HCT116 (cell line): ENCODE measurements at regions not wholly inside any gene's neighbourhood (a gene's known extent, or its start where the extent isn't known, plus 50 kb on each side); places are given as distances from the start of the nearest gene placed in this dataset.

Experiments
- ATAC-seq: fragments of 200-7000 bp; cut with Tn5 transposase; 2 replicates; pipeline ENCODE4 v1.9.1; 2020; ENCODE audit warnings: mild to moderate bottlenecking, moderate library complexity
- BruUV-seq: library from RNA; stranded (reverse); fragments of 400-500 nt; replicated peaks from 2 replicates; lab custom pipeline; 2021; lab: Mats Ljungman, UMichigan
- CTCF ChIA-PET: fragments of 300-600 bp; sonication (Branson Sonifier 250); formaldehyde crosslinking; loops from one replicate; lab custom pipeline; 2021; ENCODE audit warnings: antibody characterized with exemption; lab: Charles Lee
- POLR2A ChIA-PET: fragments of 300-600, 350-600 bp; sonication (Branson Sonifier 250); formaldehyde crosslinking; loops from one replicate; lab custom pipeline; 2021; ENCODE audit warnings: antibody characterized with exemption; lab: Charles Lee
- RAD21 ChIA-PET, 2 experiments: fragments of 300-600 bp; sonication (Branson Sonifier 250); formaldehyde crosslinking; loops; one replicate each; lab custom pipeline; 2023; ENCODE audit warnings: low total read pairs in 2 of 2; ENCODE audit not compliant: uncharacterized antibody in 2 of 2, unreplicated experiment in 2 of 2, low non-redundant PET in 1 of 2; lab: Charles Lee
- DNase-seq: peaks from one replicate; pipeline ENCODE4 v3.0.0-alpha.2; 2010; ENCODE audit warnings: low read depth, low spot score
- H2AFZ ChIP-seq: fragments of 200-600 bp; shearing (Covaris generic), sonication (generic); 2 replicates; pipeline ENCODE4 v1.6.1; 2017; ENCODE audit warnings: low read depth, mixed run types, mixed read lengths, antibody characterized with exemption, low read length; ENCODE audit not compliant: poor library complexity, severe bottlenecking
- H3K27ac ChIP-seq: 2 replicates; pipeline ENCODE4 v1.5.1; 2012; ENCODE audit warnings: low read depth, low read length
- H3K27me3 ChIP-seq: fragments of 200-600 bp; sonication (generic); 2 replicates; pipeline ENCODE4 v1.6.1; 2016; ENCODE audit warnings: mixed run types, low read length, mixed read lengths; ENCODE audit not compliant: insufficient read depth
- H3K36me3 ChIP-seq, 2 experiments: fragments of 200-500 bp in 1 of 2; fragments of 200-600 bp in 1 of 2; sonication (Bioruptor generic) in 1 of 2; sonication (generic) in 1 of 2; 2 replicates each; pipeline versions ENCODE4 v1.5.1 to v1.6.1; 2014 to 2016; ENCODE audit warnings: low read length in 2 of 2, inconsistent platforms in 1 of 2, mixed read lengths in 1 of 2, mixed run types in 1 of 2; ENCODE audit not compliant: insufficient read depth in 2 of 2, control insufficient read depth in 1 of 2
- H3K4me1 ChIP-seq, 2 experiments: fragments of 200-600 bp in 1 of 2; sonication (generic) in 1 of 2; 2 replicates each; pipeline versions ENCODE4 v1.5.1 to v1.6.1; 2012 to 2017; ENCODE audit warnings: low read length in 2 of 2, inconsistent platforms in 1 of 2, mild to moderate bottlenecking in 1 of 2, mixed read lengths in 1 of 2, mixed run types in 1 of 2, moderate library complexity in 1 of 2; ENCODE audit not compliant: insufficient read depth in 2 of 2, control insufficient read depth in 1 of 2
- H3K4me2 ChIP-seq: fragments of 200-600 bp; sonication (generic); 2 replicates; pipeline ENCODE4 v1.6.1; 2017; ENCODE audit warnings: mixed run types, low read length, mixed read lengths
- H3K4me3 ChIP-seq, 2 experiments: fragments of 200-600 bp in 1 of 2; sonication (generic) in 1 of 2; replicated peaks in 1 of 2; 2 replicates each; pipeline ENCODE4 v1.5.1; 2011 to 2016; ENCODE audit warnings: low read length in 2 of 2, control low read depth in 1 of 2, low read depth in 1 of 2, mild to moderate bottlenecking in 1 of 2, mixed read lengths in 1 of 2, mixed run types in 1 of 2
- H3K79me2 ChIP-seq: fragments of 200-600 bp; sonication (generic); 2 replicates; pipeline ENCODE4 v1.6.1; 2017; ENCODE audit warnings: mild to moderate bottlenecking, mixed run types, low read length, moderate library complexity, mixed read lengths; ENCODE audit not compliant: insufficient read depth
- H3K9ac ChIP-seq: fragments of 200-600 bp; sonication (generic); 2 replicates; pipeline ENCODE4 v1.6.1; 2016; ENCODE audit warnings: low read length, mixed read lengths
- H3K9me2 ChIP-seq: fragments of 200-600 bp; sonication (generic), shearing (Covaris generic); 2 replicates; pipeline ENCODE4 v1.6.1; 2017; ENCODE audit warnings: mixed run types, mild to moderate bottlenecking, moderate library complexity; ENCODE audit not compliant: insufficient read depth
- H3K9me3 ChIP-seq, 2 experiments: fragments of 200-500 bp in 1 of 2; fragments of 200-600 bp in 1 of 2; sonication (Bioruptor generic) in 1 of 2; sonication (generic) in 1 of 2; 2 replicates each; pipeline ENCODE4 v1.6.1; 2014 to 2017; ENCODE audit warnings: low read length in 2 of 2, mixed read lengths in 2 of 2, inconsistent platforms in 1 of 2, low read depth in 1 of 2, mild to moderate bottlenecking in 1 of 2, mixed run types in 1 of 2, moderate library complexity in 1 of 2; ENCODE audit not compliant: control insufficient read depth in 1 of 2, insufficient read depth in 1 of 2
- H4K20me1 ChIP-seq: fragments of 200-600 bp; sonication (generic), shearing (Covaris generic); 2 replicates; pipeline ENCODE4 v1.6.1; 2017; ENCODE audit warnings: mixed run types, mild to moderate bottlenecking, moderate library complexity; ENCODE audit not compliant: insufficient read depth
- CBX3 ChIP-seq: IDR thresholded peaks from 2 replicates; pipeline ENCODE4 v1.6.1; 2012; ENCODE audit warnings: low read depth
- CEBPB ChIP-seq: IDR thresholded peaks from 2 replicates; pipeline ENCODE4 v1.6.1; 2012; ENCODE audit warnings: low read depth
- EGR1 ChIP-seq: IDR thresholded peaks from 2 replicates; pipeline ENCODE4 v1.6.1; 2012; ENCODE audit warnings: low read depth
- ELF1 ChIP-seq: IDR thresholded peaks from 2 replicates; pipeline ENCODE4 v1.6.1; 2012; ENCODE audit warnings: low read depth, borderline replicate concordance
- EZH2phosphoT487 ChIP-seq: fragments of 200-600 bp; IDR thresholded peaks from 2 replicates; pipeline ENCODE4 v1.6.1; 2018; ENCODE audit warnings: antibody characterized with exemption, borderline replicate concordance
- JUND ChIP-seq: IDR thresholded peaks from 2 replicates; pipeline ENCODE4 v1.6.1; 2012
- RAD21 ChIP-seq: IDR thresholded peaks from 2 replicates; pipeline ENCODE4 v1.6.1; 2012; ENCODE audit warnings: low read depth, mild to moderate bottlenecking
- SP1 ChIP-seq: IDR thresholded peaks from 2 replicates; pipeline ENCODE4 v1.6.1; 2012; ENCODE audit warnings: low read depth
- ZFX ChIP-seq: fragments of 450-650 bp; IDR thresholded peaks from 2 replicates; pipeline ENCODE4 v1.6.1; 2017
- ZNF274 ChIP-seq: fragments of 200-500 bp; sonication (Bioruptor generic); IDR thresholded peaks from 2 replicates; pipeline ENCODE4 v1.6.1; 2014; ENCODE audit warnings: mild to moderate bottlenecking, low read depth, low read length, inconsistent platforms
- intact Hi-C: fragments of 100-400 bp; cut with micrococcal nuclease; formaldehyde crosslinking; loops from 2 replicates; pipeline ENCODE4 v1.10.0; 2022
- TF ChIP-seq, protein P1 (sequence below): IDR thresholded peaks from 2 replicates; pipeline ENCODE4 v1.6.1; 2012; ENCODE audit warnings: low read depth
- TF ChIP-seq, protein P2 (sequence below): IDR thresholded peaks from 2 replicates; pipeline ENCODE4 v1.6.1; 2012
- TF ChIP-seq, protein P3 (sequence below), 3 experiments: fragments of 200-600 bp in 1 of 3; sonication (generic) in 1 of 3; IDR thresholded peaks in 2 of 3; conservative IDR thresholded peaks in 1 of 3; 2 replicates each; pipeline ENCODE4 v1.5.1; 2012 to 2017; ENCODE audit warnings: low read depth in 2 of 3, low read length in 2 of 3, antibody characterized with exemption in 1 of 3, borderline replicate concordance in 1 of 3, control low read depth in 1 of 3, mild to moderate bottlenecking in 1 of 3, mixed read lengths in 1 of 3, mixed run types in 1 of 3, moderate library complexity in 1 of 3; ENCODE audit not compliant: insufficient read depth in 1 of 3

DNA sequence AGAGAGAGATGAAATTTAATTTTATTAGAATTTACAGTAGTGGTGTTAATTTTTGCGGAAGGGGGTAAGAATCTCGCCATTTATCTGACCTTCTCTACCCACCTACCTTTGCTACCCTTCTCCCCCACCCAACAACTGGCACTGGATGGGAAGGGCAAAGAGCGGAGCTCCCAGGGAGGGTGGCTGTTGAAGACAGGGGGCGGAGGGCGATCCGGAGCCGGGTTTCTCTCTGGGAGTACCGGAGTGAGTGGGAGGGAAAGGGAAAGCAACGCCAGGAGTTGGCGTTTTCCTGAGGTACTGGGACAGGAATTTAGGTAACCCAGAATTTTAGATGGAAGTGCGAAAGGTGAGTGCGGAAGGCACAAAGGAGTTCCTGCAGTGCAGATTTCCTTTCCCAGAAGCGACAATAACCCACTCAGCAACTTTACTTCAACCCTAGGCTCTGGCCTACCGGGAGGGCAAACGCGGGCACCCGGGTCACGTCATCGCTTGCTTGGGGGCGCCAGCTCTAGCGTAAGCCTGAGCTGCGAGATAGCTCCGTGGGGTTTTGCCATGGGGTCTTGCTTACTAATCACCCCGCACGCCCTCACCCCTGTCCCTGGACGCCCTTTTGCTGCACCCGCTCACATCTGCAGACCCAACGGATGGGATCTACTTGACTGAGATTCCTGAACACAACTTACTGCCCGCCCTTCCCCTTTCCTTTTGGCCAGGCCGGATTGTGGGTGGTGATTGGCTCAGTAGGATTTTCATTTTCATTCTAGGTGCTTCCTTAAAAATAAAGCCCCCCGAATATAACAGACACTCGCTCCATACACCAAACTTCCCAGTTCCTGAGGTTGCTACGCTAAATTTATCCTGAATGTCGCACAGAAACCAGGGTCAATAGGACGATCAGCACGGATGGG lies 413.0 kb upstream of the ESRRG start:
- ATAC-seq (no peak), DNase-seq (no peak)
- no TSS peak for BruUV-seq
- H3K4me2 ChIP-seq = no peak overlapping the region
- intact Hi-C loops = no loop called here
- H3K9me3 ChIP-seq = no peaks in the 10 kb centered on the region
- H3K9me2 ChIP-seq = no peaks in the 10 kb centered on the region
- H3K9ac ChIP-seq = no peak overlapping the region
- no peak overlapping the region for H3K27ac ChIP-seq
- no peaks in the 10 kb centered on the region for H3K36me3 ChIP-seq
- no peak overlapping the region for H2AFZ ChIP-seq
- no peak overlapping the region for H3K4me3 ChIP-seq
- no peak for TF ChIP-seq CEBPB
- TF ChIP-seq, protein P1, sequence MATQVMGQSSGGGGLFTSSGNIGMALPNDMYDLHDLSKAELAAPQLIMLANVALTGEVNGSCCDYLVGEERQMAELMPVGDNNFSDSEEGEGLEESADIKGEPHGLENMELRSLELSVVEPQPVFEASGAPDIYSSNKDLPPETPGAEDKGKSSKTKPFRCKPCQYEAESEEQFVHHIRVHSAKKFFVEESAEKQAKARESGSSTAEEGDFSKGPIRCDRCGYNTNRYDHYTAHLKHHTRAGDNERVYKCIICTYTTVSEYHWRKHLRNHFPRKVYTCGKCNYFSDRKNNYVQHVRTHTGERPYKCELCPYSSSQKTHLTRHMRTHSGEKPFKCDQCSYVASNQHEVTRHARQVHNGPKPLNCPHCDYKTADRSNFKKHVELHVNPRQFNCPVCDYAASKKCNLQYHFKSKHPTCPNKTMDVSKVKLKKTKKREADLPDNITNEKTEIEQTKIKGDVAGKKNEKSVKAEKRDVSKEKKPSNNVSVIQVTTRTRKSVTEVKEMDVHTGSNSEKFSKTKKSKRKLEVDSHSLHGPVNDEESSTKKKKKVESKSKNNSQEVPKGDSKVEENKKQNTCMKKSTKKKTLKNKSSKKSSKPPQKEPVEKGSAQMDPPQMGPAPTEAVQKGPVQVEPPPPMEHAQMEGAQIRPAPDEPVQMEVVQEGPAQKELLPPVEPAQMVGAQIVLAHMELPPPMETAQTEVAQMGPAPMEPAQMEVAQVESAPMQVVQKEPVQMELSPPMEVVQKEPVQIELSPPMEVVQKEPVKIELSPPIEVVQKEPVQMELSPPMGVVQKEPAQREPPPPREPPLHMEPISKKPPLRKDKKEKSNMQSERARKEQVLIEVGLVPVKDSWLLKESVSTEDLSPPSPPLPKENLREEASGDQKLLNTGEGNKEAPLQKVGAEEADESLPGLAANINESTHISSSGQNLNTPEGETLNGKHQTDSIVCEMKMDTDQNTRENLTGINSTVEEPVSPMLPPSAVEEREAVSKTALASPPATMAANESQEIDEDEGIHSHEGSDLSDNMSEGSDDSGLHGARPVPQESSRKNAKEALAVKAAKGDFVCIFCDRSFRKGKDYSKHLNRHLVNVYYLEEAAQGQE = no peak
- TF ChIP-seq EGR1 = no peak
- no peak for TF ChIP-seq RAD21
- TF ChIP-seq, protein P2, sequence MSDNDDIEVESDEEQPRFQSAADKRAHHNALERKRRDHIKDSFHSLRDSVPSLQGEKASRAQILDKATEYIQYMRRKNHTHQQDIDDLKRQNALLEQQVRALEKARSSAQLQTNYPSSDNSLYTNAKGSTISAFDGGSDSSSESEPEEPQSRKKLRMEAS = no peak
- TF ChIP-seq JUND = no peak
- no peak for TF ChIP-seq ZNF274
- TF ChIP-seq EZH2phosphoT487 = no peak
- no peak for TF ChIP-seq CBX3
- TF ChIP-seq, protein P3, sequence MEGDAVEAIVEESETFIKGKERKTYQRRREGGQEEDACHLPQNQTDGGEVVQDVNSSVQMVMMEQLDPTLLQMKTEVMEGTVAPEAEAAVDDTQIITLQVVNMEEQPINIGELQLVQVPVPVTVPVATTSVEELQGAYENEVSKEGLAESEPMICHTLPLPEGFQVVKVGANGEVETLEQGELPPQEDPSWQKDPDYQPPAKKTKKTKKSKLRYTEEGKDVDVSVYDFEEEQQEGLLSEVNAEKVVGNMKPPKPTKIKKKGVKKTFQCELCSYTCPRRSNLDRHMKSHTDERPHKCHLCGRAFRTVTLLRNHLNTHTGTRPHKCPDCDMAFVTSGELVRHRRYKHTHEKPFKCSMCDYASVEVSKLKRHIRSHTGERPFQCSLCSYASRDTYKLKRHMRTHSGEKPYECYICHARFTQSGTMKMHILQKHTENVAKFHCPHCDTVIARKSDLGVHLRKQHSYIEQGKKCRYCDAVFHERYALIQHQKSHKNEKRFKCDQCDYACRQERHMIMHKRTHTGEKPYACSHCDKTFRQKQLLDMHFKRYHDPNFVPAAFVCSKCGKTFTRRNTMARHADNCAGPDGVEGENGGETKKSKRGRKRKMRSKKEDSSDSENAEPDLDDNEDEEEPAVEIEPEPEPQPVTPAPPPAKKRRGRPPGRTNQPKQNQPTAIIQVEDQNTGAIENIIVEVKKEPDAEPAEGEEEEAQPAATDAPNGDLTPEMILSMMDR (IDR thresholded peaks at IDR 0.05 in 2 of 3, conservative IDR thresholded peaks at IDR 0.05 in 1 of 3; ENCODE audit: borderline replicate concordance in 1 of 3, insufficient read depth in 1 of 3, low read depth in 2 of 3, low read length in 2 of 3) = no peak
- TF ChIP-seq SP1 = no peak
- TF ChIP-seq ZFX = no peak
- TF ChIP-seq ELF1 = no peak
- no peaks in the 10 kb centered on the region for H4K20me1 ChIP-seq
- no peaks in the 10 kb centered on the region for H3K4me1 ChIP-seq
- H3K27me3 ChIP-seq = no peaks in the 10 kb centered on the region
- POLR2A ChIA-PET = no interaction called here
- CTCF ChIA-PET = no interaction called here
- no peaks in the 10 kb centered on the region for H3K79me2 ChIP-seq
- RAD21 ChIA-PET = no interaction called here
